ENCODE measurements at regions not wholly inside any gene's neighbourhood (a gene's known extent, or its start where the extent isn't known, plus 50 kb on each side); places are given as distances from the start of the nearest gene placed in this dataset.

- no peak for DNase-seq (ENCODE audit: low read depth)
- Histone ChIP-seq H2AFZ (ENCODE audit: low read depth, low read length) (no peak overlapping the region), H3K36me3 (ENCODE audit: insufficient read depth, low read length) (no peaks in the 10 kb centered on the region), H3K4me2 (ENCODE audit: low read length) (no peak overlapping the region), H3K4me3 (ENCODE audit: insufficient read depth, low read depth, low read length) (no peak overlapping the region), H3K27me3 (ENCODE audit: insufficient read depth, low read length) (no peaks in the 10 kb centered on the region), H4K20me1 (ENCODE audit: insufficient read depth, low read length) (no peaks in the 10 kb centered on the region), H3K9ac (ENCODE audit: low read length) (no peak overlapping the region), H3K79me2 (ENCODE audit: insufficient read depth, low read length) (no peaks in the 10 kb centered on the region), H3K4me1 (ENCODE audit: insufficient read depth, low read length) (no peaks in the 10 kb centered on the region), H3K27ac (ENCODE audit: low read depth, low read length) (no peak overlapping the region), H3K9me3 (ENCODE audit: insufficient read depth, low read depth, low read length) (no peaks in the 10 kb centered on the region)
- FAIRE-seq, result no peak
- no peaks in the 10 kb centered on the region for H3K36me3 Mint-ChIP-seq (ENCODE audit: low read depth, unreplicated experiment)
- no peak overlapping the region for H3K27ac Mint-ChIP-seq (ENCODE audit: unreplicated experiment)
- H3K4me1 Mint-ChIP-seq (ENCODE audit: low read depth, unreplicated experiment), result no peaks in the 10 kb centered on the region
- H3K9me3 Mint-ChIP-seq (ENCODE audit: unreplicated experiment), result peaks cover 3% of the 10 kb centered on the region
- H3K4me3 Mint-ChIP-seq (ENCODE audit: unreplicated experiment), result no peak overlapping the region
- H3K27me3 Mint-ChIP-seq (ENCODE audit: low read depth, unreplicated experiment), result peaks cover 52% of the 10 kb centered on the region
- no peak for TF ChIP-seq CTCF (IDR thresholded peaks at IDR 0.05; ENCODE audit: insufficient read depth, low read depth, low read length)
- no peak for TF ChIP-seq EZH2 (IDR thresholded peaks at IDR 0.05; ENCODE audit: insufficient read depth, low read length)
Measured at GRCh38 chr14:89032086-89032649, 207.7 kb downstream of the TTC8 start.

- H3K4me3 Mint-ChIP-seq (ENCODE audit: unreplicated experiment), result no peak overlapping the region
- no peaks in the 10 kb centered on the region for H3K79me2 ChIP-seq (ENCODE audit: insufficient read depth, low read length)
- H4K20me1 ChIP-seq (ENCODE audit: insufficient read depth, low read length), result no peaks in the 10 kb centered on the region
- H2AFZ ChIP-seq (ENCODE audit: low read depth, low read length), result no peak overlapping the region
- FAIRE-seq (no peak), DNase-seq (ENCODE audit: low read depth) (no peak)
- peaks cover 42% of the 10 kb centered on the region for H3K27me3 Mint-ChIP-seq (ENCODE audit: low read depth, unreplicated experiment)
- no peaks in the 10 kb centered on the region for H3K36me3 ChIP-seq (ENCODE audit: insufficient read depth, low read length)
- H3K9me3 ChIP-seq (ENCODE audit: insufficient read depth, low read depth, low read length), result no peaks in the 10 kb centered on the region
- no peak overlapping the region for H3K4me2 ChIP-seq (ENCODE audit: low read length)
- no peaks in the 10 kb centered on the region for H3K4me1 ChIP-seq (ENCODE audit: insufficient read depth, low read length)
- H3K4me1 Mint-ChIP-seq (ENCODE audit: low read depth, unreplicated experiment), result no peaks in the 10 kb centered on the region
- TF ChIP-seq EZH2 (IDR thresholded peaks at IDR 0.05; ENCODE audit: insufficient read depth, low read length) (no peak), CTCF (IDR thresholded peaks at IDR 0.05; ENCODE audit: insufficient read depth, low read depth, low read length) (no peak)
- H3K27me3 ChIP-seq (ENCODE audit: insufficient read depth, low read length), result no peaks in the 10 kb centered on the region
- no peak overlapping the region for H3K27ac ChIP-seq (ENCODE audit: low read depth, low read length)
- H3K9me3 Mint-ChIP-seq (ENCODE audit: unreplicated experiment), result peaks cover 2% of the 10 kb centered on the region
- H3K36me3 Mint-ChIP-seq (ENCODE audit: low read depth, unreplicated experiment), result no peaks in the 10 kb centered on the region
- no peak overlapping the region for H3K4me3 ChIP-seq (ENCODE audit: insufficient read depth, low read depth, low read length)
- H3K27ac Mint-ChIP-seq (ENCODE audit: unreplicated experiment), result no peak overlapping the region
- H3K9ac ChIP-seq (ENCODE audit: low read length), result no peak overlapping the region
Measured at GRCh38 chr14:89033756-89034155, 209.3 kb downstream of the TTC8 start.

- H3K27me3 ChIP-seq (ENCODE audit: insufficient read depth, low read length), result no peaks in the 10 kb centered on the region
- H3K9me3 ChIP-seq (ENCODE audit: insufficient read depth, low read depth, low read length), result no peaks in the 10 kb centered on the region
- no peak overlapping the region for H2AFZ ChIP-seq (ENCODE audit: low read depth, low read length)
- H3K4me3 ChIP-seq (ENCODE audit: insufficient read depth, low read depth, low read length), result no peak overlapping the region
- no peaks in the 10 kb centered on the region for H4K20me1 ChIP-seq (ENCODE audit: insufficient read depth, low read length)
- no peak overlapping the region for H3K27ac ChIP-seq (ENCODE audit: low read depth, low read length)
- no peak overlapping the region for H3K9ac ChIP-seq (ENCODE audit: low read length)
- H3K4me1 ChIP-seq (ENCODE audit: insufficient read depth, low read length), result peaks cover 11% of the 10 kb centered on the region
- no peak overlapping the region for H3K4me2 ChIP-seq (ENCODE audit: low read length)
- Mint-ChIP-seq H3K27me3 (ENCODE audit: low read depth, unreplicated experiment) (peaks cover 22% of the 10 kb centered on the region), H3K4me1 (ENCODE audit: low read depth, unreplicated experiment) (peaks cover 10% of the 10 kb centered on the region), H3K27ac (ENCODE audit: unreplicated experiment) (no peak overlapping the region), H3K36me3 (ENCODE audit: low read depth, unreplicated experiment) (no peaks in the 10 kb centered on the region), H3K9me3 (ENCODE audit: unreplicated experiment) (peaks cover 2% of the 10 kb centered on the region), H3K4me3 (ENCODE audit: unreplicated experiment) (no peak overlapping the region)
- TF ChIP-seq EZH2 (IDR thresholded peaks at IDR 0.05; ENCODE audit: insufficient read depth, low read length), result no peak
- no peak for TF ChIP-seq CTCF (IDR thresholded peaks at IDR 0.05; ENCODE audit: insufficient read depth, low read depth, low read length)
- H3K79me2 ChIP-seq (ENCODE audit: insufficient read depth, low read length), result no peaks in the 10 kb centered on the region
- DNase-seq (ENCODE audit: low read depth), result no peak
- no peaks in the 10 kb centered on the region for H3K36me3 ChIP-seq (ENCODE audit: insufficient read depth, low read length)
- FAIRE-seq, result no peak
Measured at GRCh38 chr14:89036371-89036770, 211.9 kb downstream of the TTC8 start.

All from astrocyte (in vitro differentiated cells and primary cell).